K562 (cell line): ENCODE measurements at regions not wholly inside any gene's neighbourhood (a gene's known extent, or its start where the extent isn't known, plus 50 kb on each side); places are given as distances from the start of the nearest gene placed in this dataset.

Experiments
- CHAMP1 ChIP-seq: fragments of 450-650 bp; IDR thresholded peaks from 2 replicates; pipeline ENCODE4 v1.6.1; 2016; ENCODE audit warnings: mild to moderate bottlenecking
- RAD51 ChIP-seq: fragments of 450-650 bp; IDR thresholded peaks from 2 replicates; pipeline ENCODE4 v1.7.1; 2016; ENCODE audit warnings: low read depth, mild to moderate bottlenecking, borderline replicate concordance
- SNRNP70 ChIP-seq: fragments of 200-400 bp; formaldehyde crosslinking; optimal IDR thresholded peaks from 2 replicates; pipeline ENCODE3; 2017; ENCODE audit warnings: low read depth, low read length
- ZNF174 ChIP-seq: fragments of 250-450 bp; sonication (Bioruptor Pico); IDR thresholded peaks from 2 replicates; pipeline ENCODE4 v1.4.0; 2020; ENCODE audit warnings: mild to moderate bottlenecking
- ZNF512 ChIP-seq: IDR thresholded peaks from 2 replicates; pipeline ENCODE4 v1.6.1; 2016; ENCODE audit warnings: missing genetic modification characterization, missing compliant biosample characterization
- TF ChIP-seq, protein P1 (sequence below): fragments of 200-600 bp; sonication (generic); IDR thresholded peaks from one replicate; pipeline ENCODE4 v1.6.1; 2012; ENCODE audit warnings: mild to moderate bottlenecking, low read depth, low read length, inconsistent platforms

DNA sequence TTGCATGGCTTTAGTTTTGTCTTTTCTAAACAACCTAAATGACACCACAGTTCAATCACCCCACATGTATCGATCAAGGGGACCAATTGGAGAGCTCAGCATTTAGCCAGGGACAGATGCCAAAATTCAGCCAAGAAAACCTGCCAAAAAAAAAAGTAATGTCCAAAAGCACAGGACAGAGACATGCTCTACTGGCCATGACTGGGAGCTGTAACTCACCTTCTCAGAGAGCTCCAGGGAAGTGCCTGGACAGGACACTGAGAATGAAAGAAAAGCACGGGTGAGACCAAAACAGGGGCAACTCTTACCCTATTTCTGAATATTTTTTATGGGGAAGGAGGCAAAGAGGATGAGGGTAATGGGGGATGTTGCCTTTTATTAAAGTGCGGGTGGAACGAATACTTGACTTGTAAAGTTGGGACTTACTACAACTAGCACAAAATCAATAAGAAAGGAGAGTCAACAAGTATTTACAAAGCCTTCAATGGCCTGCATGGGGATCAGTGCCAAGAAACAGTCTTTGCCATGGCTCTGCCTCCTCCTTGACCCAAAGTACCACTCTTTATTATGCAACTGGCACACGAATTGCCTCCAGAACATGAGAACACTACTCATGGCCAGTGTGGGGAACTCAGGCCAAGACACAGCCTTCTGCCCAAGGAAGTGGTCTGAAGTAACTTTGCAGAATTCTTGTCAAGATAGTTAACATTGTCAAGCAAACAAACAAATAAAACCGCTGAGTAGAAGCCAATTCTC is 72.9 kb upstream of the HK2 start (continued):
- TF ChIP-seq, protein P1, sequence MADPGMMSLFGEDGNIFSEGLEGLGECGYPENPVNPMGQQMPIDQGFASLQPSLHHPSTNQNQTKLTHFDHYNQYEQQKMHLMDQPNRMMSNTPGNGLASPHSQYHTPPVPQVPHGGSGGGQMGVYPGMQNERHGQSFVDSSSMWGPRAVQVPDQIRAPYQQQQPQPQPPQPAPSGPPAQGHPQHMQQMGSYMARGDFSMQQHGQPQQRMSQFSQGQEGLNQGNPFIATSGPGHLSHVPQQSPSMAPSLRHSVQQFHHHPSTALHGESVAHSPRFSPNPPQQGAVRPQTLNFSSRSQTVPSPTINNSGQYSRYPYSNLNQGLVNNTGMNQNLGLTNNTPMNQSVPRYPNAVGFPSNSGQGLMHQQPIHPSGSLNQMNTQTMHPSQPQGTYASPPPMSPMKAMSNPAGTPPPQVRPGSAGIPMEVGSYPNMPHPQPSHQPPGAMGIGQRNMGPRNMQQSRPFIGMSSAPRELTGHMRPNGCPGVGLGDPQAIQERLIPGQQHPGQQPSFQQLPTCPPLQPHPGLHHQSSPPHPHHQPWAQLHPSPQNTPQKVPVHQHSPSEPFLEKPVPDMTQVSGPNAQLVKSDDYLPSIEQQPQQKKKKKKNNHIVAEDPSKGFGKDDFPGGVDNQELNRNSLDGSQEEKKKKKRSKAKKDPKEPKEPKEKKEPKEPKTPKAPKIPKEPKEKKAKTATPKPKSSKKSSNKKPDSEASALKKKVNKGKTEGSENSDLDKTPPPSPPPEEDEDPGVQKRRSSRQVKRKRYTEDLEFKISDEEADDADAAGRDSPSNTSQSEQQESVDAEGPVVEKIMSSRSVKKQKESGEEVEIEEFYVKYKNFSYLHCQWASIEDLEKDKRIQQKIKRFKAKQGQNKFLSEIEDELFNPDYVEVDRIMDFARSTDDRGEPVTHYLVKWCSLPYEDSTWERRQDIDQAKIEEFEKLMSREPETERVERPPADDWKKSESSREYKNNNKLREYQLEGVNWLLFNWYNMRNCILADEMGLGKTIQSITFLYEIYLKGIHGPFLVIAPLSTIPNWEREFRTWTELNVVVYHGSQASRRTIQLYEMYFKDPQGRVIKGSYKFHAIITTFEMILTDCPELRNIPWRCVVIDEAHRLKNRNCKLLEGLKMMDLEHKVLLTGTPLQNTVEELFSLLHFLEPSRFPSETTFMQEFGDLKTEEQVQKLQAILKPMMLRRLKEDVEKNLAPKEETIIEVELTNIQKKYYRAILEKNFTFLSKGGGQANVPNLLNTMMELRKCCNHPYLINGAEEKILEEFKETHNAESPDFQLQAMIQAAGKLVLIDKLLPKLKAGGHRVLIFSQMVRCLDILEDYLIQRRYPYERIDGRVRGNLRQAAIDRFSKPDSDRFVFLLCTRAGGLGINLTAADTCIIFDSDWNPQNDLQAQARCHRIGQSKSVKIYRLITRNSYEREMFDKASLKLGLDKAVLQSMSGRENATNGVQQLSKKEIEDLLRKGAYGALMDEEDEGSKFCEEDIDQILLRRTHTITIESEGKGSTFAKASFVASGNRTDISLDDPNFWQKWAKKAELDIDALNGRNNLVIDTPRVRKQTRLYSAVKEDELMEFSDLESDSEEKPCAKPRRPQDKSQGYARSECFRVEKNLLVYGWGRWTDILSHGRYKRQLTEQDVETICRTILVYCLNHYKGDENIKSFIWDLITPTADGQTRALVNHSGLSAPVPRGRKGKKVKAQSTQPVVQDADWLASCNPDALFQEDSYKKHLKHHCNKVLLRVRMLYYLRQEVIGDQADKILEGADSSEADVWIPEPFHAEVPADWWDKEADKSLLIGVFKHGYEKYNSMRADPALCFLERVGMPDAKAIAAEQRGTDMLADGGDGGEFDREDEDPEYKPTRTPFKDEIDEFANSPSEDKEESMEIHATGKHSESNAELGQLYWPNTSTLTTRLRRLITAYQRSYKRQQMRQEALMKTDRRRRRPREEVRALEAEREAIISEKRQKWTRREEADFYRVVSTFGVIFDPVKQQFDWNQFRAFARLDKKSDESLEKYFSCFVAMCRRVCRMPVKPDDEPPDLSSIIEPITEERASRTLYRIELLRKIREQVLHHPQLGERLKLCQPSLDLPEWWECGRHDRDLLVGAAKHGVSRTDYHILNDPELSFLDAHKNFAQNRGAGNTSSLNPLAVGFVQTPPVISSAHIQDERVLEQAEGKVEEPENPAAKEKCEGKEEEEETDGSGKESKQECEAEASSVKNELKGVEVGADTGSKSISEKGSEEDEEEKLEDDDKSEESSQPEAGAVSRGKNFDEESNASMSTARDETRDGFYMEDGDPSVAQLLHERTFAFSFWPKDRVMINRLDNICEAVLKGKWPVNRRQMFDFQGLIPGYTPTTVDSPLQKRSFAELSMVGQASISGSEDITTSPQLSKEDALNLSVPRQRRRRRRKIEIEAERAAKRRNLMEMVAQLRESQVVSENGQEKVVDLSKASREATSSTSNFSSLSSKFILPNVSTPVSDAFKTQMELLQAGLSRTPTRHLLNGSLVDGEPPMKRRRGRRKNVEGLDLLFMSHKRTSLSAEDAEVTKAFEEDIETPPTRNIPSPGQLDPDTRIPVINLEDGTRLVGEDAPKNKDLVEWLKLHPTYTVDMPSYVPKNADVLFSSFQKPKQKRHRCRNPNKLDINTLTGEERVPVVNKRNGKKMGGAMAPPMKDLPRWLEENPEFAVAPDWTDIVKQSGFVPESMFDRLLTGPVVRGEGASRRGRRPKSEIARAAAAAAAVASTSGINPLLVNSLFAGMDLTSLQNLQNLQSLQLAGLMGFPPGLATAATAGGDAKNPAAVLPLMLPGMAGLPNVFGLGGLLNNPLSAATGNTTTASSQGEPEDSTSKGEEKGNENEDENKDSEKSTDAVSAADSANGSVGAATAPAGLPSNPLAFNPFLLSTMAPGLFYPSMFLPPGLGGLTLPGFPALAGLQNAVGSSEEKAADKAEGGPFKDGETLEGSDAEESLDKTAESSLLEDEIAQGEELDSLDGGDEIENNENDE, result no peak
- TF ChIP-seq ZNF174 (CRISPR knock-in tag), result no peak
- TF ChIP-seq CHAMP1, result no peak
- TF ChIP-seq RAD51, result no peak
- TF ChIP-seq ZNF512 (tag), result no peak
- TF ChIP-seq SNRNP70, result no peak
